ENCODE measurements at regions not wholly inside any gene's neighbourhood (a gene's known extent, or its start where the extent isn't known, plus 50 kb on each side); places are given as distances from the start of the nearest gene placed in this dataset.

GRCh38 chr6:48866682-48867081, 596.4 kb downstream of the MMUT start:
- Histone ChIP-seq H3K4me2 (no peak overlapping the region), H3K4me3 (no peak overlapping the region), H3K9me3 (ENCODE audit: insufficient read depth, low read depth) (peaks cover 14% of the 10 kb centered on the region; the same call in 1 of the 2 replicates), H3K79me2 (ENCODE audit: low read depth) (no peaks in the 10 kb centered on the region), H3K27ac (no peak overlapping the region), H2AFZ (no peak overlapping the region), H3K4me1 (replicated peaks; ENCODE audit: insufficient read depth) (no peaks in the 10 kb centered on the region), H3K27me3 (ENCODE audit: insufficient read depth, low read depth) (no peaks in the 10 kb centered on the region), H3K36me3 (ENCODE audit: low read depth) (no peaks in the 10 kb centered on the region), H3K9me2 (ENCODE audit: insufficient read depth) (peaks cover under 1% of the 10 kb centered on the region; the same call in 1 of the 2 replicates), H3F3A (ENCODE audit: insufficient read depth, low read depth) (no peaks in the 10 kb centered on the region), H4K20me1 (ENCODE audit: insufficient read depth) (no peaks in the 10 kb centered on the region)
- ChIA-PET POLR2A (ENCODE audit: unreplicated experiment) (no interaction called here), CTCF (no interaction called here)
- DNase-seq, result no peak
- BruUV-seq (replicated peaks), result no TSS peak
- no peak for TF ChIP-seq EZH2 (IDR thresholded peaks at IDR 0.05; ENCODE audit: low read depth)
- no peak for TF ChIP-seq CTCF (conservative IDR thresholded peaks at IDR 0.05)
- intact Hi-C loops (cut with micrococcal nuclease; ENCODE audit: unreplicated experiment), result no loop called here

- Histone ChIP-seq H3F3A (ENCODE audit: insufficient read depth, low read depth) (no peaks in the 10 kb centered on the region), H3K36me3 (ENCODE audit: low read depth) (no peaks in the 10 kb centered on the region), H4K20me1 (ENCODE audit: insufficient read depth) (no peaks in the 10 kb centered on the region), H3K9me2 (ENCODE audit: insufficient read depth) (no peaks in the 10 kb centered on the region; the same call in 1 of the 2 replicates), H3K4me3 (no peak overlapping the region), H3K4me1 (replicated peaks; ENCODE audit: insufficient read depth) (no peaks in the 10 kb centered on the region), H2AFZ (no peak overlapping the region), H3K9me3 (ENCODE audit: insufficient read depth, low read depth) (peaks cover 14% of the 10 kb centered on the region; the same call in 1 of the 2 replicates), H3K79me2 (ENCODE audit: low read depth) (no peaks in the 10 kb centered on the region), H3K27ac (no peak overlapping the region), H3K27me3 (ENCODE audit: insufficient read depth, low read depth) (no peaks in the 10 kb centered on the region), H3K4me2 (no peak overlapping the region)
- no peak for TF ChIP-seq EZH2 (IDR thresholded peaks at IDR 0.05; ENCODE audit: low read depth)
- TF ChIP-seq CTCF (conservative IDR thresholded peaks at IDR 0.05), result no peak
- ChIA-PET CTCF (no interaction called here), POLR2A (ENCODE audit: unreplicated experiment) (no interaction called here)
- no peak for DNase-seq
- intact Hi-C loops (cut with micrococcal nuclease; ENCODE audit: unreplicated experiment), result no loop called here
- BruUV-seq (replicated peaks), result no TSS peak
Observed at GRCh38 chr6:48860175-48860574, 602.9 kb downstream of the MMUT start.

- ChIA-PET CTCF (no interaction called here), POLR2A (ENCODE audit: unreplicated experiment) (no interaction called here)
- intact Hi-C loops (cut with micrococcal nuclease; ENCODE audit: unreplicated experiment), result no loop called here
- TF ChIP-seq CTCF (conservative IDR thresholded peaks at IDR 0.05), result no peak
- no peak for TF ChIP-seq EZH2 (IDR thresholded peaks at IDR 0.05; ENCODE audit: low read depth)
- H3K9me2 ChIP-seq (ENCODE audit: insufficient read depth), result no peaks in the 10 kb centered on the region; the same call in 1 of the 2 replicates
- no TSS peak for BruUV-seq (replicated peaks)
- H3K9me3 ChIP-seq (ENCODE audit: insufficient read depth, low read depth), result peaks cover 10% of the 10 kb centered on the region; the same call in 1 of the 2 replicates
- H3K36me3 ChIP-seq (ENCODE audit: low read depth), result no peaks in the 10 kb centered on the region
- no peak for DNase-seq
- H3K4me1 ChIP-seq (replicated peaks; ENCODE audit: insufficient read depth), result no peaks in the 10 kb centered on the region
- no peak overlapping the region for H3K4me2 ChIP-seq
- H2AFZ ChIP-seq, result no peak overlapping the region
- H3F3A ChIP-seq (ENCODE audit: insufficient read depth, low read depth), result no peaks in the 10 kb centered on the region
- no peaks in the 10 kb centered on the region for H3K79me2 ChIP-seq (ENCODE audit: low read depth)
- no peaks in the 10 kb centered on the region for H4K20me1 ChIP-seq (ENCODE audit: insufficient read depth)
- no peak overlapping the region for H3K4me3 ChIP-seq
- no peaks in the 10 kb centered on the region for H3K27me3 ChIP-seq (ENCODE audit: insufficient read depth, low read depth)
- H3K27ac ChIP-seq, result no peak overlapping the region
Observed at GRCh38 chr6:48859562-48860123, 603.4 kb downstream of the MMUT start.

Data from PC-9 (cell line).